Stimulated activated CD4-positive, alpha-beta T cell treated with anti-CD3 and anti-CD28 coated beads, Interleukin-1b, Interleukin-23, amount 100 ng/mL, for 24 hours (primary cell): ENCODE measurements at regions not wholly inside any gene's neighbourhood (a gene's known extent, or its start where the extent isn't known, plus 50 kb on each side); places are given as distances from the start of the nearest gene placed in this dataset.
"Not testable (repeated sequence)": the region's sequence is repeated elsewhere in the genome, so short reads cannot be mapped to it uniquely, and the experiment has no call there.

Source experiments
- DNase-seq, 4 experiments: peaks; one replicate each; pipeline ENCODE4 v3.0.0-alpha.2; 2020; ENCODE audit warnings: low read depth in 4 of 4, low spot score in 1 of 4

DNA sequence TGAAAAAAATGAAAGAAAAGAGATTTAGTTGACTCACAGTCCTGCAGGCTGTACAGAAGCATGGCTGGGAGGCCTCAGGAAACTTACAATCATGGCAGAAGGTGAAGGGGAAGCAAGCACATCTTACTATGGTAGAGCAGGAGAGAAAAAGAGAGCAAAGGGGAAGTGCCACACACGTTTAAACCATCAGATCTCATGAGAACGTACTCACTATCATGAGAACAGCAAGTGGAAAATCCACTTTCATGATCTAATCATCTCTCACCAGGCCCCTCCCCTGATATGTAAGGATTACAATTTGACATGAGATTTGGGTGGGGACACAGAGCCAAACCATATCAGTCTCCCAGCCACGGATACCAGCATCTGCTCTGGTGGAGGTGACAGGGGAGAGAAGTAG lies 50.8 kb upstream of the CPOX start:
- DNase-seq: no peak

DNA sequence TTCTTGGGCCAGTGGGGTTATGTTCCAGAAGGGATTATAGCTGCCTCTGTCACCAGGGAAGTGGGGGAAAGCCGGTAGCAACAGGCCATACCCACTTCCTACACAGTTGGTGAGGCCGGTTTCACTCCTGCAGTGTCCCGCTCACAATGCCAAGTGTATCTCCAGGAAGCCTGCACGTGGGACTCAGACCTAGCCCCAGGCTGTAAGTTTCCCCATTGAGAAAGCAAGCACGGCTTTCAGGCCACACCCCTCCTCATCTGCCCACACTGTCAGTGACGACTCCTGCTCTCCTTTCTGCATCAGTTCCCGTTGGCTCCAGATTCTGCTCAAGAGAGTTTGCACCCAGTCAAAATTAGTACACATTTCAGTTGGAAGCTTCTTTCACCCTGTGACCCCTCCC lies 51.6 kb upstream of the CPOX start:
- no peak for DNase-seq

DNA sequence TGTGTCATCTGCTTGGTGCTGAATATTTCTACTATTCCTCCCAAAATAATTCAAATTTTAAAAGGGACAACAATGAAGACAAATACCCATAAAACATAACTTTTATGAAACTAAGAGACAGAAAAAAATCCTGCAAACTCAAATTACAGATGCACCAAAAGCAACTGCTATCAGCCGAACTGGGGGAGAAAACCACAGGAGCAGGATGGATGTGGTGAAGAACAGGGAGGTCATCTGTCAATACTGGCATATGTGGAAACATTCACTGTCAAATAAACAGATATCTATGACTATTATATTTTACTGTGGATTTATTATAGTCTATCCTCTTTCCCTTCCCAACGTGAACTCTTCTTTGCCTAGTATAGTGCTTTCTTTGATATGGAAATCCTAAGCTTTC lies 53.3 kb upstream of the CPOX start:
- no peak for DNase-seq

DNA sequence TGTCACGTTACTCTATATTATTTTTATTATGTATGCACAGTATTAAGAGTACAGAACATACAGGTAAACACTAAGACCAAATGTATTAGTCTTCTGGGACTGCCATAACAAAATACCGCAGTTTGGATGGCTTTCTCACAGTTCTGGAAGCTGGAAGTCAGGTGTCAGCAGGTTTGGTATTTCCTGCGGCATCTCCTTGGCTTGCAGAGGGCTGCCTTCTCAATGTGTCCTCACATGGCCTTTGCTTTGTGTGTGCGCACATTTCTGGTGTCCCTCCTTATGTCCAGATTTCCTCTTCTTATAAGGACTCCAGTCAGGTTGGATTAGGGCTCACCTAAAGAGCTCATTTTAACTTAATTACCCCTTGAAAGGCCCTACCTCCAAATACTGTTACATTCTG lies 53.8 kb upstream of the CPOX start:
- DNase-seq: no peak

DNA sequence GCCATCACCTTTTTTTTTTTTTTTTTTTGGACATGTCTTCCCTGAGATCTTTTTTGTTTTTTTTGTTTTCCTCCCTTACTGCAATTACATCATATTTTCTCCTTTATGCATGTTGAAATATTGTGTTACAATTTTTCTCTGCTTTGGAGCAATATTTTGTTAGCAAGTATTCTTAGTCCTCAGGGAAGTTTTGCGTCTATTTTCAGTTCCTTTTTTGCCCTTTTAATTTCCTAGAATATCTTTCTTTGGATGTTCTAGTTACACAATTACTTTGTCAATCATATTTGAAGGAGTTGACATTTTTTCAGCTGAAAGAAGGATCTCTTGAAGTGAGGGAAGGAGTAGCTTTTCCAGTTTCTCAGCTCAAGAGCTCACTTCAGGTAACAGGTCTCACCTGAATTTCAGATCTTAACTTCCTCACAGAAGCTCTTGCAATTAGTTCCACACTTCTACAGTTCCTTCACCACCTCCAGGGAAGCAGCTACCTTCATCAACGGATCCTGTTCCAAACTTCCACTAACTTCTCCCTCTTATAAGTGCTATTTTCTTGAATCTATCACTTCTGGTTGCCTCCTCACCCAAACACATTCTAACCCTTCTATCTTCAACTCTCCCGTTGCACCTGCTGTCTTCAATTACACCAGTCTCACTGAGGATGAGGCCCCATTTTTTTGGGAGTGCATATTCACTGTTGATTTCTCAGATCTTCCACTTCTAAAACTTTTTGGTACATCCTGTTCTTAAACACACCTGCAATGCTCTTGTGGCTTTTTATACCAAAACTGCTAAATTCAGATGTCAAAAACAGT lies 57.8 kb upstream of the CPOX start:
- DNase-seq: no peak

DNA sequence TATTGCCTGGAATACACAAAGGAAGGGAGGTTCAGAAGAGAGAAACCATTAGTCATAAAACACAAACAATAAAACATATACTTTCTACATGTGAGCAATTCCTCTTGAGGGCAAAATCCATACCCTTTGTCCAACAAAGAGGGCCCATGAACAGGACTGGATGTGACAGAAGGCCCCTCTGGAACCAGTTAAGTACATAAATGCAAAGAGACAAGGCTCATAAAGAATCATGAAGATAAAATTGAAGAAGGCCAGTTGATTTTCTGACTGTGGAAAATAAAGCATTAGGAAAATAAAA lies 58.3 kb upstream of the CPOX start:
- DNase-seq: no peak

DNA sequence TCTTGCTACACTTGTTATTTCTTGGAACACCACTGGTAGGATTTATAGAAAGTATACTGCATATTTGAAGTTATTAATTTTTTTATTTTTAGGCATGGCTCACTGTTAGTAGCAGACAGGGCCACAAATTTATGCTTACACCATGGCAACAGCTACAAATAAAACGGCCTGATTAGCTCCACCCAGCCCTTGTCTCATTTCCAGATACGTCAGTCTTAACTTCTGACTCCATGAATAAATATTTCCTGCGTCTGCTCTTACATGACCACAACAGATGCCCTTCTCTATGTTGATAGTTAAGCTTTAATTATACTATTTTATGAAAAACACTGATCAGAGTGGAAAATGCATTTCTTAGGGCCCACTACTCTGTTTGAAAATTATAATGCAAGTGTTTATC lies 62.3 kb upstream of the CPOX start:
- DNase-seq: no peak

DNA sequence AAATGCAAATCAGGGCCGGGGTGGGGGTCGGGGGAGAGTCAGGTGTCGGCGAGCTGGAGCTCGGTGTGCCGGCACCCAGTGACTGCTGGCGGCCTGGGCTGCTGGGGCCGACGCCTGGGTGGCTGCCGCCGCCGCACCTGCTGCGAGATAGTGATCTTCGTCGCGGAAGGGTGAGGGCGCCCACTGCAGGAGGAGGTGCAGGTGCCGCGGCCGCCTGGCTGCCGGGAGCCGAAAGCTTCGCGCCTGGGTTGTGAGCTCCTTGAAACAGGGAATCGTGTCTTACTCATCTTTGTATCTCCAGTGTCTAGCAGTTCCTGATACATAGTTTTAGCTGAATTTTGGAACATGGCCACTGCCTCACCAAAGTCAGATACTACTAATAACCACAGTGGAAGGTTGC lies 64.0 kb upstream of the CPOX start:
- DNase-seq: peak in 3 of 4 experiments; percentile 7 to 28 (median 18)

DNA sequence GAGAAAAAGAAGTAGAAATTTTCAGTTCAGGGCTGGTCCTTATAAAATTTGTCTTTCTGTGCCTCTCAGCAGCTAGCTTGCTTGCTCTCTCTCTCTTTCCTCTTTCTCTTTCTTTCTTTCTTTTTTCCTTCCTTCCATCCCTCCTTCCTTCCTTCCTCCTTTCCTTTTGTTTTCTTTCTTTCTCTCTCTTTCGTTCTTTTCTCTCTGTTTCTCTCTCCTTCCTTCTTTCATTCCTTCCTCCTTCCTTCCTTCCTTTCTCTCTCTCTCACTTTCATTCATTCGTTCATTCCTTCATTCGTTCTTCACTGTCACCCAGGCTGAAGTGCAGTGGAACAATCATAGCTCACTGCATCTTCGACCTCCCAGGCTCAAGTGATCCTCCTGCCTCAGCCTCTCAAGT lies 69.3 kb upstream of the CPOX start:
- no peak for DNase-seq

DNA sequence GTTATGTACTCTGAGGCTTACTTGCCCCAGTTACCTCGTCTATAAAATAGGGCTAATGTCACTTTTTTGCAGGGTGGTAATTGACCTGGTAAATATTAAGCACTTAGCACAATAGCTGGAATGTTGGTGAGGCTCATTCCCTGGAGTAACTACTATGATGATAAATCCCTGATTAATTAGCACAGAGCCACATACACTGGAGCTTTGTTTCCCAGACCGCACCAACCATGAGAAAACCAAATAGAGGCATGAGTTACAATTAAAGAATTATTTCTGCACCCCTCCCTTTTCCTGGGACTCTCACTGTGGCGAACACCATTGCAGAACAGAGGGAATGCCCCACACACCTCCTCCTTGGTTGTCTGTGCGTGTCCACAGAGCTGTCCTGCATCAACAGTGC lies 76.6 kb upstream of the CPOX start:
- DNase-seq: no peak

DNA sequence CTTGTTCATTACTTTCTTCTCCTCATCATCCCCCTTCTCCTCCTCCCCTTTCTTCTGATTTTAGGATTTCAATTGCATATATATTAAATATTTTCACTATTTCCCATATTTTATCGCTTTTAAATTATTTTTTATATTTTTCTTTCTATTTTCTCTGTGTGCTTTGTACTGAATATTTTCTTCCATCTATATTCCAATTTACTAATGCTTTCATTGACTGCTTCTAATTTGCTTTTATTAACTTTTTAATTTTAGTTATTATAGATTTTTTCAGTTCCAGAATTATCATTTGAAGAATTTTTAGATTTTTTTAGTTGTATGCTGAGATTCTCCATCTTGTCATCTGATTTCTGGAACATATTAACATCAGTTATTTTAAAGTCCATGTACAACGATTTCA lies 83.2 kb upstream of the ST3GAL6 start:
- no peak for DNase-seq

DNA sequence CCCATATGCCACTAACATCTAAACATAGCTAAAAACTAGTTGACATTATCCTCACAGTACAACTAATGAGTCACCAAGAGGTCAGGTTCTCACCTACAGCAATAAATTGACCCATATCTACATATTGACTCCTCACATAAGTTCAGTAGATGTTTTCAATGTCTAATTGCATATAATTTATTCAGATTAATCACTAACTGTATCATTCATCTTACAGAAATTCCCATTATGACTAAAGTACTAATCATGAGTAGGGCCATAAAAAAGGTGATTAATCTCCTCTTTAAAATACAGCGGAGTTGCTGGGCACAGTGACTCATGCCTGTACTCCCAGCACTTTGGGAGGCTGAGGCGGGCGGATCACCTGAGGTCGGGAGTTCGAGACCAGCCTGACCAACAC lies 82.4 kb upstream of the ST3GAL6 start:
- no peak for DNase-seq

DNA sequence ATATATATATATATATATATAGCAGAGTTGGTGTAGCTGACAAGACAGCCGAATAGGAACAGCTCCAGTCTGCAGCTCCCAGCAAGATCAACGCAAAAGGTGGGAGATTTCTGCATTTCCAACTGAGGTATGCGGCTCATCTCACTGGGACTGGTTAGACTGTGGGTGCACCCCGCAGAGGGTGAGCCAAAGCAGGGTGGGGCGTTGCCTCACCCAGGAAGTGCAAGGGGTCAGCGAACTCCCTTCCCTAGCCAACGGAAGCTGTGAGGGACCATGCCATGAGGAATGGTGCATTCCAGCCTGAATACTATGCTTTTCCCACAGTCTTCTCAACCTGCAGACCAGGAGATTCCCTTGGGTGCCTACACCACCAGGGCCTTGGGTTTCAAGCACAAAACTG lies 81.7 kb upstream of the ST3GAL6 start:
- DNase-seq: no peak

DNA sequence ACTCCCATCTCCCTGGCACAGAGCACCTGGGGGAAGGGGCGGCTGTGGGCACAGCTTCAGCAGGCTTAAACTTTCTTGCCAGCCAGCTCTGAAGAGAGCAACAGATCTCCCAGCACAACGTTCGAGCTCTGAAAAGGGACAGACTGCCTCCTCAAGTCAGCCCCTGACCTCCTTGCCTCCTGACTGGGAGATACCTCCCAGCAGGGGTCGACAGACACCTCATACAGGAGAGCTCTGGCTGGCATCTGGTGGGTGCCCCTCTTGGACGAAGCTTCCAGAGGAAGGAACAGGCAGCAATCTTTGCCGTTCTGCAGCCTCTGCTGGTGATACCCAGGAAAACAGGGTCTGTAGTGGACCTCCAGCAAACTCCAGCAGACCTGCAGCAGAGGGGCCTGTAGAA lies 80.7 kb upstream of the ST3GAL6 start:
- DNase-seq: not testable (repeated sequence)

DNA sequence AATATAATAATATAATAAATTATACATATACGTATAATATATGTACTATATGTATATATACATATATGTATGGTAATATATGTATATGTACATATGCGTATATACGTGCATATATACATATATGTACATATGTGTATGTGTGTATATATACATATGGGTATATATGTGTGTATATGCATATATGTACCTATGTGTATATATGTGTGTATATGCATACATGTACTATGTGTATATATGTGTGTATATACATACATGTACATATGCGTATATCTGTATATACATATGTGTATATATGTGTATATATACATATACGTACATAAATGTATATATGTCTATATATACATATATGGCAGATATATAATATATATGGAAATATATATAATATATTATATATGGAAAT lies 74.8 kb upstream of the ST3GAL6 start:
- no peak for DNase-seq

DNA sequence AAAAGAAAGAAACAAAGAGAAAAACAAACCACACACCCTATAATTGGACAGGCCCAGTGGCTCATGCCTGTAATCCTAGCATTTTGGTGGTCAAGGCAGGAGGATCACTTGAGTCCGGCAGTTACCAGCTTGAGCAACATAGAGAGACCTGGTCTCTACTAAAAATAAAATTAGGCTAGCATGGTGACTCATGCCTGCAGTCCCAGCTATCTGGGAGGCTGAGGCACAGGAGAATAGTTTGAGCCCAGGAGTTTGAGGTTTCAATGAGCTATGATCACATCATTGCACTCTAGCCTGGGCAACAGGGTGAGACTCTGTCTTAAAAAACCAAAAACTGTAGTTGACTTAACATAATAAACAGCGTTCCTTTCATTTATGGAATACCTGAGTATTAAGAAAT lies 72.3 kb upstream of the ST3GAL6 start:
- no peak for DNase-seq

DNA sequence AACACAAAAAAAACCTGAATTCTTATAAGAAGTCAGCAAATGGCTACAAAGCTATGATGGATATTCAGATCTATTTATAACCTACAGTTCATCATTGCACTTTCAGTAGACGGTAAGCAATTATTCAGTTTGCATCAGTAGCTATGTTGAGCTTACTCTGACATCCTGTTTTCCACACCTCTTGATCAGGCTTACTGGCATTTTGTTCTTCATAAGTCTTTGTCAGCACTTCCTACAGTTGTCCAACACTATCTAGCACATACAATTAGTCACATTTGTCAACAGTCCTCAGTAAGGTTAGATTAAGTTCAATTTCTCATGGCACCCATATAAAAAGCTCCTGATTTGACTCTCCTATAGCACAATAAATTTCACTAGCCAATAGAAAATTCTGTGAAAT lies 71.2 kb upstream of the ST3GAL6 start:
- no peak for DNase-seq

DNA sequence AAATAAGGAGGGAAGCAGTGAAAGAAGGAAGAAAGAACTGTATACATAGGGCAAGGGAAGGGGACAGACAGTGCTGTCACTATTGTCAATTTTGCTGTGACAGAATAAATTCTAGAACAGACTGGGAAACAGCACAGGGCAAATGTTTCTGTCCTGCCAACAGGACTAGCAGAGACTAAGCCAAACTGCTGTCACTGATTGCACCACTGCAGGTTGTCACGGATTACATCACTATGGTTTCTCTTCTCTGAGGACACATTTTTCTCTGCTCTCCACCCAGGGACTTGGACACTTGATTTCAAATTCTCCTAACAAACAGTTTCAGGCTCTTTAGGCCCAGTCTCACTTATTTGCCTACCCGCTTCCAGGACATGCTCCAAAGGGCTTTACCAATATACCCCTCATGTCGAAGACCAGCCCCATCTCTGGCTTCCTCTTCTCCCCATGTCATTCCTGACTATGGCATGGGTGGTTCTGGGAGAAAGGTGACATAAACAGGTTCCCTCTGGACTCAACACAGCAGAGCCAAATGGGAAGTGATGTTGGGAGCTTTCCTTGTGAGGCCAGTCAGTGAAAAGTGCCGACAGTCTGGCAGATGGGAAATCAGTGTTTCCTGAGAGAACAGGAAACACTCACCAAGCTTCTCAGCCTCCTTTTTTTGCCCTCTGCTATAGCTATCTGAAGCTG lies 70.2 kb upstream of the ST3GAL6 start:
- no peak for DNase-seq

DNA sequence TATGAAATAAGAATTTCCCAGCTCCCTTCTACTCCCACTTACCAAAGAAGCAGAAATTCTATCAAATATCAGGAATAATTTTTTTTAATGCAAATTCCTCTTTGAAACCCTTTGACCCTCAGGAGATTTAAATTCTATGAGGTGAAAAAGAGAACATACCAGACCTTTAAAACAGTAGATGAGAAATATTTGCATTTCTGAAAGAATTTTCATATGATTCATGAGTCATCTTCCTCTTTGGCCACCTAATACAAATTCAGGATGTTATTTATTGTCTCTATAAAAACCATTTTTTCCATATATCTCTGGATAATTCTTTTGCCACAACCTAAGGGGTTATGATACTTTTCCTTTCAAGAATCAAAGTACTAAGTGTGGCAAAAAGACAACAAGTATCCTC lies 67.3 kb upstream of the ST3GAL6 start:
- no peak for DNase-seq

DNA sequence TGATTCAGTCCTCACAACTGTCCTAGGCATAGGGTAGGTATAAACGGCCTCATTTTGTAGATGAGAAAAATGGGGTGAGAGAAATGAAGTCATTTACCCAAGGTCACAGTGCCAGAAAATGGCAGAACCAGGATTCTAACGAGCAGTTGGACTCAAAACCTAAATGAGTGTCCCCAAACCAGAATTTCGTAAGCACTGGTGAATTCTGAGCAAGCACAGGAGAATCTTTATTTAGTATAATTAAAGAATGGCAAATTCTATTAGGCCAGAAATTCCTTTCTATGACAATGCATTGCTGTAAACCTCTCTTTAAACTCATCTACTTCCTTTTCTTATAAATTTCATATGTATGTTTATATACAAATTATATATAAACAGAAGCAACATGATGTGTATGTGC lies 66.8 kb upstream of the ST3GAL6 start:
- not testable (repeated sequence) for DNase-seq

DNA sequence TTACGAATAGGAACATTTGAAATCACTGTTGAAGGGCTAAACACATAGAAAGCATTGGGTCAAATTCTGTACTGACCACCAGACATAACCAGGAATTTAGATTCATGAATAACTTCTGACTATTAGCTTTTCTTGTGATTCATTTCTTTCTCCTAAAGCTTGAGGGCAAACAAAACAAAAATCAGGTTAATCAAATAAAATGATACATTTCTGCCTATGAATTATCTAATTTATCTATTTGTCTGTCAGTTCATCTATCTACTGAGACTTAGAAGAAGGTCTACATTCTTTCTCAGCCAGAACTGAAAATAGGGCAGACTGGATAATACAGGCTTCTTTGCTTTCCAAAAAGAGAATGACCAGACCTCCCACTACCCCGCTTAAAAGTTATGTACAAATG lies 65.9 kb upstream of the ST3GAL6 start:
- no peak for DNase-seq

DNA sequence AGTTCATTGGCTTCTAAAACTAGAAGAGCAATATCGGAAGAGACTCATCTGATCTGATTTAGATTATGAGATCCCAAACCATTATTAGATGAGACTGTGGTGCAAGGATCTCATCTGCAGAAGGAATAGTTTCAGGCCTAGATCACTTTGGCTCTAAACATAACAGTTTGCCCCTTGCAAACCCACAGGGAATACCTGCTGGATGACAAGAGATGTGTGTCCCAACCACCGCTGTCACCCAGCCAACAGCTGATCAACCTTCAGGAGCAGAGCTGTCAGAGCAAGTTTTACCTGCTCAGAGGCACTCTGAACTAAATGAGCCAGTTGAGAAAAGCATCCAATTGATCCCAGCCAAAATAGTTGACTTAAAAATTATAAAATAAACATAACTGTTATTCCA lies 64.0 kb upstream of the ST3GAL6 start:
- DNase-seq: no peak

DNA sequence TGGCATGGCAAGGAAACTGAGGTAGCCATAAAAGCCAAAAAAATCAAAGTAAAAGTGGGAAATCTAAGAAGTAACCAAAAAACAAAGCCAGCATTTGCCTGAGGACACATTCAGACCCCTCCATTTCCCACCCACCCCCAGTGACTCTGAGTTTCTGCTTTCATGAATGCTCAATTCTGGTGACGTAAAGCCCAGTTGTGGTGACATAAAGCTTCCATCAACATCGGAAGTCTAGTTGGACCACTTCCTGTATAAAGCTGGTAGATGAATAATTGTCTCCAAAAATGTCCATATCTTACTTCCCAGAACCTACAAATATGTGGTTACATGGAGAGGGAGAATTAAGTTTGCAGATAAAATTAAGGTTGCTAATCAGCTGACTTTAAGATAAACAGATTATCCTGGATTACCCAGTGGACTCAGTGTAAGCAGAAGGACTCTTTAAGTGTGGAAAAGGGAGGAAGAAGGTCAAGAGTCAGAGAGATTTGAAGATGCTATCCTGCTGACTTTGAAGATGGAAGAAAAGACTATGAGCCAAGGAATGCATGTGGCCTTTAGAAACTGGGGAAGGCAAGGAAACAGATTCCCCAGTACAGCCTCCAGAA lies 62.0 kb upstream of the ST3GAL6 start:
- DNase-seq: no peak
